ENCODE measurements at regions not wholly inside any gene's neighbourhood (a gene's known extent, or its start where the extent isn't known, plus 50 kb on each side); places are given as distances from the start of the nearest gene placed in this dataset.

DNA sequence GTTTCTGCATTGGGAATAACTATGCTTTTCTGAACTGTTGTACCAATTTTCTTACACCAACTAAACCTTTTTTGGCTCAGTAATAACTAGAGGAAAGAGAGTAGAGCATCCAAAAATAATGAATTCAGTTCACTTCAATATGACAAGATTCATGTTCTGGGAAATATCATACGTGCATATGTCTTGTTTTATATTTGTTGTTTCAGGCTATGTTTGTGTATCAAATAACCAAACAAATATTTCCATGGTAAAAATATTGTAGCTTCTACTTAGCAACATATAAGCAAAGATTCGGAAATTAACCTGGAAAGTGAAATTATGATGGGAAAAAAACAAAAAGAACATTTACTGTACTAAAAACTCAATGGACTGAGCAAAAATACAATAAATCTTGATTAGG lies 503.2 kb downstream of the TMEM114 start:
- CTCF ChIA-PET = interaction anchor here (0.5 kb wide), 1 partner anchor 191 kb away, joined by 3 read pairs; no protein-coding TSS in a partner anchor
- Histone ChIP-seq H3K27ac (no peak overlapping the region), H3K9me3 (no peaks in the 10 kb centered on the region), H3K4me3 (no peak overlapping the region), H3K4me1 (no peaks in the 10 kb centered on the region), H3K4me2 (no peak overlapping the region)
- POLR2A ChIA-PET = no interaction called here
- DNase-seq (ENCODE audit: low read depth in 1 of 2, low spot score in 1 of 2) (no peak), ATAC-seq (no peak), FAIRE-seq (no peak)
- no peak for TF ChIP-seq NFE2L2 (conservative IDR thresholded peaks at IDR 0.05; ENCODE audit: low read length)
- no peak for TF ChIP-seq JUNB (IDR thresholded peaks at IDR 0.05)
- TF ChIP-seq FOSB (CRISPR knock-in tag; IDR thresholded peaks at IDR 0.05) = no peak
- no peak for TF ChIP-seq KDM5A (IDR thresholded peaks at IDR 0.05)
- TF ChIP-seq RNF2 (IDR thresholded peaks at IDR 0.05; ENCODE audit: borderline replicate concordance, low read depth) = no peak
- TF ChIP-seq REST (IDR thresholded peaks at IDR 0.05) = no peak
- no peak for TF ChIP-seq HOXB5 (CRISPR knock-in tag; IDR thresholded peaks at IDR 0.05)
- no peak for TF ChIP-seq CBX2 (IDR thresholded peaks at IDR 0.05; ENCODE audit: borderline replicate concordance, low read depth)
- no peak for TF ChIP-seq NPAS2 (CRISPR knock-in tag; IDR thresholded peaks at IDR 0.05; ENCODE audit: borderline replicate concordance)
- TF ChIP-seq, protein P1, sequence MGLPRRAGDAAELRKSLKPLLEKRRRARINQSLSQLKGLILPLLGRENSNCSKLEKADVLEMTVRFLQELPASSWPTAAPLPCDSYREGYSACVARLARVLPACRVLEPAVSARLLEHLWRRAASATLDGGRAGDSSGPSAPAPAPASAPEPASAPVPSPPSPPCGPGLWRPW (IDR thresholded peaks at IDR 0.05) = no peak
- TF ChIP-seq, protein P2, sequence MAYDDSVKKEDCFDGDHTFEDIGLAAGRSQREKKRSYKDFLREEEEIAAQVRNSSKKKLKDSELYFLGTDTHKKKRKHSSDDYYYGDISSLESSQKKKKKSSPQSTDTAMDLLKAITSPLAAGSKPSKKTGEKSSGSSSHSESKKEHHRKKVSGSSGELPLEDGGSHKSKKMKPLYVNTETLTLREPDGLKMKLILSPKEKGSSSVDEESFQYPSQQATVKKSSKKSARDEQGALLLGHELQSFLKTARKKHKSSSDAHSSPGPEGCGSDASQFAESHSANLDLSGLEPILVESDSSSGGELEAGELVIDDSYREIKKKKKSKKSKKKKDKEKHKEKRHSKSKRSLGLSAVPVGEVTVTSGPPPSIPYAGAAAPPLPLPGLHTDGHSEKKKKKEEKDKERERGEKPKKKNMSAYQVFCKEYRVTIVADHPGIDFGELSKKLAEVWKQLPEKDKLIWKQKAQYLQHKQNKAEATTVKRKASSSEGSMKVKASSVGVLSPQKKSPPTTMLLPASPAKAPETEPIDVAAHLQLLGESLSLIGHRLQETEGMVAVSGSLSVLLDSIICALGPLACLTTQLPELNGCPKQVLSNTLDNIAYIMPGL (CRISPR knock-in tag; IDR thresholded peaks at IDR 0.05; ENCODE audit: borderline replicate concordance) = no peak
- TF ChIP-seq MYC (IDR thresholded peaks at IDR 0.05; ENCODE audit: borderline replicate concordance, low read length) = no peak
- TF ChIP-seq RARB (CRISPR knock-in tag; IDR thresholded peaks at IDR 0.05) = no peak
- no peak for TF ChIP-seq EP300 (IDR thresholded peaks at IDR 0.05)
- TF ChIP-seq CEBPB (IDR thresholded peaks at IDR 0.05) = no peak
- TF ChIP-seq ELK1 (IDR thresholded peaks at IDR 0.05; ENCODE audit: low read depth, low read length) = no peak
- TF ChIP-seq, protein P3, sequence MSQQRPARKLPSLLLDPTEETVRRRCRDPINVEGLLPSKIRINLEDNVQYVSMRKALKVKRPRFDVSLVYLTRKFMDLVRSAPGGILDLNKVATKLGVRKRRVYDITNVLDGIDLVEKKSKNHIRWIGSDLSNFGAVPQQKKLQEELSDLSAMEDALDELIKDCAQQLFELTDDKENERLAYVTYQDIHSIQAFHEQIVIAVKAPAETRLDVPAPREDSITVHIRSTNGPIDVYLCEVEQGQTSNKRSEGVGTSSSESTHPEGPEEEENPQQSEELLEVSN (IDR thresholded peaks at IDR 0.05; ENCODE audit: borderline replicate concordance, low read depth) = no peak
- TF ChIP-seq CHD2 (IDR thresholded peaks at IDR 0.05; ENCODE audit: low read length, partially characterized antibody) = no peak
- 0% methylated on average over 2 of the region's 2 CpGs for WGBS (ENCODE audit: missing lambda C conversion rate)

DNA sequence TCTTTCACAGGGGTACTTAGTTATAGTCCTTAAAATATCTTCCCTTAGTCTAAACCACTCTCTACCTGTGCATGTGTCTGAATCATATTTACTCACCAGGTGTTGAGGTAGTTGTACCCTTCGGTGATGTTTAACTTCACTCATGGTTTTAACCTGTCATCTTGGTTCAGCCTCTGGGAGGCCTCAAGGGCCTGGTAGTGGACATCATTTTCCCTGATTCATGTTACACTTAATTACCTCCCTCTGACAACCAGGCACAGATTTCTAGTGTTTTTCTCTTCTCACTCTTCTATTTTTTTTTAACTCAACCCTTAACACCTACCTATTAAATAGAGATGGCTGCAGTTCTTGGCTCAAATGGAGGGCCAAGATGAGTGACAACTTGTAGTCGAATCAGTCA lies 505.4 kb downstream of the TMEM114 start:
- H3K9me3 ChIP-seq = no peaks in the 10 kb centered on the region
- FAIRE-seq (no peak), DNase-seq (ENCODE audit: low read depth in 1 of 2, low spot score in 1 of 2) (no peak), ATAC-seq (no peak)
- WGBS (ENCODE audit: missing lambda C conversion rate) = 3% methylated on average over 2 of the region's 2 CpGs
- H3K4me2 ChIP-seq = no peak overlapping the region
- CTCF ChIA-PET = no interaction called here
- H3K27ac ChIP-seq = no peak overlapping the region
- TF ChIP-seq FOSB (CRISPR knock-in tag; IDR thresholded peaks at IDR 0.05) (no peak), POLR2A (IDR thresholded peaks at IDR 0.05; ENCODE audit: low read length) (no peak), EP300 (IDR thresholded peaks at IDR 0.05) (no peak), ESRRA (IDR thresholded peaks at IDR 0.05; ENCODE audit: borderline replicate concordance, low read length) (no peak), HOXB5 (CRISPR knock-in tag; IDR thresholded peaks at IDR 0.05) (no peak), CBX8 (IDR thresholded peaks at IDR 0.05) (no peak), HEYL (CRISPR knock-in tag; IDR thresholded peaks at IDR 0.05) (no peak), RNF2 (IDR thresholded peaks at IDR 0.05; ENCODE audit: borderline replicate concordance, low read depth) (no peak)
- TF ChIP-seq, protein P4, sequence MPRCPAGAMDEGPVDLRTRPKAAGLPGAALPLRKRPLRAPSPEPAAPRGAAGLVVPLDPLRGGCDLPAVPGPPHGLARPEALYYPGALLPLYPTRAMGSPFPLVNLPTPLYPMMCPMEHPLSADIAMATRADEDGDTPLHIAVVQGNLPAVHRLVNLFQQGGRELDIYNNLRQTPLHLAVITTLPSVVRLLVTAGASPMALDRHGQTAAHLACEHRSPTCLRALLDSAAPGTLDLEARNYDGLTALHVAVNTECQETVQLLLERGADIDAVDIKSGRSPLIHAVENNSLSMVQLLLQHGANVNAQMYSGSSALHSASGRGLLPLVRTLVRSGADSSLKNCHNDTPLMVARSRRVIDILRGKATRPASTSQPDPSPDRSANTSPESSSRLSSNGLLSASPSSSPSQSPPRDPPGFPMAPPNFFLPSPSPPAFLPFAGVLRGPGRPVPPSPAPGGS (IDR thresholded peaks at IDR 0.05) = no peak
- TF ChIP-seq, protein P5, sequence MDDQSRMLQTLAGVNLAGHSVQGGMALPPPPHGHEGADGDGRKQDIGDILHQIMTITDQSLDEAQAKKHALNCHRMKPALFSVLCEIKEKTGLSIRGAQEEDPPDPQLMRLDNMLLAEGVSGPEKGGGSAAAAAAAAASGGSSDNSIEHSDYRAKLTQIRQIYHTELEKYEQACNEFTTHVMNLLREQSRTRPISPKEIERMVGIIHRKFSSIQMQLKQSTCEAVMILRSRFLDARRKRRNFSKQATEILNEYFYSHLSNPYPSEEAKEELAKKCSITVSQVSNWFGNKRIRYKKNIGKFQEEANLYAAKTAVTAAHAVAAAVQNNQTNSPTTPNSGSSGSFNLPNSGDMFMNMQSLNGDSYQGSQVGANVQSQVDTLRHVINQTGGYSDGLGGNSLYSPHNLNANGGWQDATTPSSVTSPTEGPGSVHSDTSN (IDR thresholded peaks at IDR 0.05) = no peak
- POLR2A ChIA-PET = no interaction called here
- no peak overlapping the region for H3K4me3 ChIP-seq
- no peaks in the 10 kb centered on the region for H3K4me1 ChIP-seq

Data from A549 (cell line).